SK-N-SH treated with all-trans-retinoic acid at 6 μM for 48 hours (cell line): ENCODE measurements at regions not wholly inside any gene's neighbourhood (a gene's known extent, or its start where the extent isn't known, plus 50 kb on each side); places are given as distances from the start of the nearest gene placed in this dataset.

Source experiments
- ATAC-seq: fragments of 200-7000 bp; cut with Tn5 transposase; 3 replicates; pipeline ENCODE4 v1.9.1; 2020; ENCODE audit warnings: mild to moderate bottlenecking, moderate library complexity
- ARNTL ChIP-seq: fragments of 450-650 bp; formaldehyde crosslinking; IDR thresholded peaks from 2 replicates; pipeline ENCODE4 v1.5.0; 2020; ENCODE audit warnings: low read depth, mild to moderate bottlenecking, moderate library complexity, borderline replicate concordance
- BACH2 ChIP-seq: fragments of 250-450 bp; sonication (Bioruptor Pico); IDR thresholded peaks from 2 replicates; pipeline ENCODE4 v1.9.0; 2021; ENCODE audit warnings: mild to moderate bottlenecking, borderline replicate concordance
- CSDC2 ChIP-seq: fragments of 250-450 bp; sonication (Bioruptor Pico); IDR thresholded peaks from 2 replicates; pipeline ENCODE4 v1.5.0; 2020; ENCODE audit warnings: mild to moderate bottlenecking, moderate library complexity
- ESRRG ChIP-seq: fragments of 250-450 bp; sonication (Bioruptor Pico); IDR thresholded peaks from 2 replicates; pipeline ENCODE4 v1.6.1; 2021; ENCODE audit warnings: mild to moderate bottlenecking
- GLIS3 ChIP-seq: fragments of 250-450 bp; sonication (Bioruptor Pico); IDR thresholded peaks from 2 replicates; pipeline ENCODE4 v1.5.0; 2020; ENCODE audit warnings: mild to moderate bottlenecking, moderate library complexity
- ISL1 ChIP-seq: fragments of 250-450 bp; sonication (Bioruptor Pico); IDR thresholded peaks from 2 replicates; pipeline ENCODE4 v2.1.2; 2022; ENCODE audit warnings: mild to moderate bottlenecking, moderate library complexity
- OSR1 ChIP-seq: fragments of 250-450 bp; sonication (Bioruptor Pico); IDR thresholded peaks from 2 replicates; pipeline ENCODE4 v1.8.0; 2022; ENCODE audit warnings: moderate library complexity, mild to moderate bottlenecking, inconsistent platforms
- PPARA ChIP-seq: fragments of 250-450 bp; sonication (Bioruptor Pico); IDR thresholded peaks from 2 replicates; pipeline ENCODE4 v1.5.0; 2020; ENCODE audit warnings: mild to moderate bottlenecking, borderline replicate concordance
- RARB ChIP-seq: fragments of 250-450 bp; sonication (Bioruptor Pico); IDR thresholded peaks from 2 replicates; pipeline ENCODE4 v1.8.0; 2021; ENCODE audit warnings: mild to moderate bottlenecking, moderate library complexity
- SNAI2 ChIP-seq: fragments of 250-450 bp; sonication (Bioruptor Pico); IDR thresholded peaks from 2 replicates; pipeline ENCODE4 v1.5.0; 2020; ENCODE audit warnings: mild to moderate bottlenecking, moderate library complexity
- TCF4 ChIP-seq: fragments of 250-450 bp; sonication (Bioruptor Pico); IDR thresholded peaks from 2 replicates; pipeline ENCODE4 v1.8.0; 2021; ENCODE audit warnings: mild to moderate bottlenecking, moderate library complexity, borderline replicate concordance
- TOX ChIP-seq: fragments of 250-450 bp; sonication (Bioruptor Pico); IDR thresholded peaks from 2 replicates; pipeline ENCODE4 v1.8.0; 2021; ENCODE audit warnings: mild to moderate bottlenecking, moderate library complexity, borderline replicate concordance
- ZC3H10 ChIP-seq: fragments of 250-450 bp; sonication (Bioruptor Pico); IDR thresholded peaks from 2 replicates; pipeline ENCODE4 v1.5.1; 2021; ENCODE audit warnings: mild to moderate bottlenecking, moderate library complexity
- ZFP3 ChIP-seq: fragments of 250-450 bp; sonication (Bioruptor Pico); IDR thresholded peaks from 2 replicates; pipeline ENCODE4 v1.5.0; 2020; ENCODE audit warnings: mild to moderate bottlenecking, moderate library complexity
- ZFP30 ChIP-seq: fragments of 450-650 bp; formaldehyde crosslinking; IDR thresholded peaks from 2 replicates; pipeline ENCODE4 v1.5.0; 2022; ENCODE audit warnings: mild to moderate bottlenecking, moderate library complexity
- ZNF565 ChIP-seq: fragments of 450-650 bp; formaldehyde crosslinking; conservative IDR thresholded peaks from 2 replicates; pipeline ENCODE4 v1.5.0; 2020; ENCODE audit warnings: low read depth, mild to moderate bottlenecking, moderate library complexity
- ZNF70 ChIP-seq: fragments of 450-650 bp; formaldehyde crosslinking; IDR thresholded peaks from 2 replicates; pipeline ENCODE4 v1.5.0; 2020; ENCODE audit warnings: mild to moderate bottlenecking, moderate library complexity
- ZNF8 ChIP-seq: fragments of 450-650 bp; formaldehyde crosslinking; IDR thresholded peaks from 2 replicates; pipeline ENCODE4 v1.5.0; 2020; ENCODE audit warnings: mild to moderate bottlenecking, moderate library complexity
- TF ChIP-seq, protein P1 (sequence below): fragments of 250-450 bp; sonication (Bioruptor Pico); IDR thresholded peaks from 2 replicates; pipeline ENCODE4 v1.5.1; 2020; ENCODE audit warnings: low read depth, mild to moderate bottlenecking, moderate library complexity
- TF ChIP-seq, protein P2 (sequence below): fragments of 250-450 bp; sonication (Bioruptor Pico); IDR thresholded peaks from 2 replicates; pipeline ENCODE4 v1.8.0; 2020; ENCODE audit warnings: mild to moderate bottlenecking, moderate library complexity, borderline replicate concordance
- TF ChIP-seq, protein P3 (sequence below): fragments of 250-450 bp; sonication (Bioruptor Pico); IDR thresholded peaks from 2 replicates; pipeline ENCODE4 v1.5.1; 2021; ENCODE audit warnings: mild to moderate bottlenecking, moderate library complexity
- TF ChIP-seq, protein P4 (sequence below): fragments of 250-450 bp; sonication (Bioruptor Pico); IDR thresholded peaks from 2 replicates; pipeline ENCODE4 v1.8.0; 2021; ENCODE audit warnings: low read depth, mild to moderate bottlenecking, moderate library complexity, borderline replicate concordance
- TF ChIP-seq, protein P5 (sequence below): fragments of 250-450 bp; sonication (Bioruptor Pico); IDR thresholded peaks from 2 replicates; pipeline ENCODE4 v1.5.0; 2020; ENCODE audit warnings: mild to moderate bottlenecking, moderate library complexity

DNA sequence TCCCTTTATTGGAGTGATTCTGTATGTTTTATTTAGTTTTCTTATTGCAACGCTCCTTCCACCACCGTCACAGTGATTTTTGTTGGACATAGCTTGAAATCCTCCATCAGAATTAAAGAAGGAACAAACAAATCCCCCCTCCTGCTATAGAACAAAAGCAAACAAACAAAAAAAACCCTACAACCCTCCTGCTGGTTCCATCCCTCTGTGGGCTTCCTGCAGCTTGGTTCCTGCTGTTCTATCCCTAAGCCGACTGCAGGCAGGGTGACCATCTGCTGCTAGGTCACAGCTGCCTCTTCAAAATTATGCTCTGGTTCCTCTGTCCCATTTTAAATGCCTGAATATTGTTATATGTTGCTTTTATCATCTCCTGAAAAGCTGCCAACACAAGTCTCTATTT lies 116.8 kb upstream of the AGA start:
- TF ChIP-seq ZC3H10 (CRISPR knock-in tag) (no peak), ESRRG (CRISPR knock-in tag) (no peak), TOX (no peak), CSDC2 (no peak), ISL1 (CRISPR knock-in tag) (no peak), ZFP30 (CRISPR knock-in tag) (no peak)
- TF ChIP-seq, protein P1, sequence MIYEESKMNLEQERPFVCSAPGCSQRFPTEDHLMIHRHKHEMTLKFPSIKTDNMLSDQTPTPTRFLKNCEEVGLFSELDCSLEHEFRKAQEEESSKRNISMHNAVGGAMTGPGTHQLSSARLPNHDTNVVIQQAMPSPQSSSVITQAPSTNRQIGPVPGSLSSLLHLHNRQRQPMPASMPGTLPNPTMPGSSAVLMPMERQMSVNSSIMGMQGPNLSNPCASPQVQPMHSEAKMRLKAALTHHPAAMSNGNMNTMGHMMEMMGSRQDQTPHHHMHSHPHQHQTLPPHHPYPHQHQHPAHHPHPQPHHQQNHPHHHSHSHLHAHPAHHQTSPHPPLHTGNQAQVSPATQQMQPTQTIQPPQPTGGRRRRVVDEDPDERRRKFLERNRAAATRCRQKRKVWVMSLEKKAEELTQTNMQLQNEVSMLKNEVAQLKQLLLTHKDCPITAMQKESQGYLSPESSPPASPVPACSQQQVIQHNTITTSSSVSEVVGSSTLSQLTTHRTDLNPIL (CRISPR knock-in tag), result no peak

DNA sequence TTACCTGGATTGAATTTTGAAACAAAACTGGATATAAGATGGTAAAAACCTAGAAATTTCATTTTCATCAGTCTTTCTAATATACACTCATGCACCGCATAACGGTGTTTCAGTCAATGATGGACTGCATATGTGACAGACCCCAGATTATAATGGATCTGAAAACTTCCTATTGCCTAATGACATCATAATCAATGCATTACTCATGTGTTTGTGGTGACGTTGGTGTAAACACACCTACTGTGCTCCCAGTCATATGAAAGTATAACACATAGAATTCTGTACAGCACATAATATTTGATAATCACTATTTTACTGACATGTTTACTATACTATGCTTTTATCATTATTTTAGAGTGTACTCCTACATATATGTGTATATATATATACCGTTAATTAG lies 119.9 kb upstream of the AGA start:
- TF ChIP-seq, protein P2, sequence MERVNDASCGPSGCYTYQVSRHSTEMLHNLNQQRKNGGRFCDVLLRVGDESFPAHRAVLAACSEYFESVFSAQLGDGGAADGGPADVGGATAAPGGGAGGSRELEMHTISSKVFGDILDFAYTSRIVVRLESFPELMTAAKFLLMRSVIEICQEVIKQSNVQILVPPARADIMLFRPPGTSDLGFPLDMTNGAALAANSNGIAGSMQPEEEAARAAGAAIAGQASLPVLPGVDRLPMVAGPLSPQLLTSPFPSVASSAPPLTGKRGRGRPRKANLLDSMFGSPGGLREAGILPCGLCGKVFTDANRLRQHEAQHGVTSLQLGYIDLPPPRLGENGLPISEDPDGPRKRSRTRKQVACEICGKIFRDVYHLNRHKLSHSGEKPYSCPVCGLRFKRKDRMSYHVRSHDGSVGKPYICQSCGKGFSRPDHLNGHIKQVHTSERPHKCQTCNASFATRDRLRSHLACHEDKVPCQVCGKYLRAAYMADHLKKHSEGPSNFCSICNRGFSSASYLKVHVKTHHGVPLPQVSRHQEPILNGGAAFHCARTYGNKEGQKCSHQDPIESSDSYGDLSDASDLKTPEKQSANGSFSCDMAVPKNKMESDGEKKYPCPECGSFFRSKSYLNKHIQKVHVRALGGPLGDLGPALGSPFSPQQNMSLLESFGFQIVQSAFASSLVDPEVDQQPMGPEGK (CRISPR knock-in tag), result no peak
- TF ChIP-seq ZNF565 (CRISPR knock-in tag) (no peak), ISL1 (CRISPR knock-in tag) (no peak), CSDC2 (no peak), PPARA (no peak), SNAI2 (CRISPR knock-in tag) (no peak), GLIS3 (CRISPR knock-in tag) (no peak), ZFP30 (CRISPR knock-in tag) (no peak), ARNTL (CRISPR knock-in tag) (no peak), OSR1 (CRISPR knock-in tag) (no peak), TOX (no peak), RARB (CRISPR knock-in tag) (no peak), ZNF70 (CRISPR knock-in tag) (no peak), BACH2 (CRISPR knock-in tag) (no peak), ZC3H10 (CRISPR knock-in tag) (no peak), ZNF8 (CRISPR knock-in tag) (no peak)
- TF ChIP-seq, protein P3, sequence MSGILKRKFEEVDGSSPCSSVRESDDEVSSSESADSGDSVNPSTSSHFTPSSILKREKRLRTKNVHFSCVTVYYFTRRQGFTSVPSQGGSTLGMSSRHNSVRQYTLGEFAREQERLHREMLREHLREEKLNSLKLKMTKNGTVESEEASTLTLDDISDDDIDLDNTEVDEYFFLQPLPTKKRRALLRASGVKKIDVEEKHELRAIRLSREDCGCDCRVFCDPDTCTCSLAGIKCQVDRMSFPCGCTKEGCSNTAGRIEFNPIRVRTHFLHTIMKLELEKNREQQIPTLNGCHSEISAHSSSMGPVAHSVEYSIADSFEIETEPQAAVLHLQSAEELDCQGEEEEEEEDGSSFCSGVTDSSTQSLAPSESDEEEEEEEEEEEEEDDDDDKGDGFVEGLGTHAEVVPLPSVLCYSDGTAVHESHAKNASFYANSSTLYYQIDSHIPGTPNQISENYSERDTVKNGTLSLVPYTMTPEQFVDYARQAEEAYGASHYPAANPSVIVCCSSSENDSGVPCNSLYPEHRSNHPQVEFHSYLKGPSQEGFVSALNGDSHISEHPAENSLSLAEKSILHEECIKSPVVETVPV (CRISPR knock-in tag), result no peak
- TF ChIP-seq, protein P4, sequence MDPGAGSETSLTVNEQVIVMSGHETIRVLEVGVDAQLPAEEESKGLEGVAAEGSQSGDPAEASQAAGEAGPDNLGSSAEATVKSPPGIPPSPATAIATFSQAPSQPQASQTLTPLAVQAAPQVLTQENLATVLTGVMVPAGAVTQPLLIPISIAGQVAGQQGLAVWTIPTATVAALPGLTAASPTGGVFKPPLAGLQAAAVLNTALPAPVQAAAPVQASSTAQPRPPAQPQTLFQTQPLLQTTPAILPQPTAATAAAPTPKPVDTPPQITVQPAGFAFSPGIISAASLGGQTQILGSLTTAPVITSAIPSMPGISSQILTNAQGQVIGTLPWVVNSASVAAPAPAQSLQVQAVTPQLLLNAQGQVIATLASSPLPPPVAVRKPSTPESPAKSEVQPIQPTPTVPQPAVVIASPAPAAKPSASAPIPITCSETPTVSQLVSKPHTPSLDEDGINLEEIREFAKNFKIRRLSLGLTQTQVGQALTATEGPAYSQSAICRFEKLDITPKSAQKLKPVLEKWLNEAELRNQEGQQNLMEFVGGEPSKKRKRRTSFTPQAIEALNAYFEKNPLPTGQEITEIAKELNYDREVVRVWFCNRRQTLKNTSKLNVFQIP (CRISPR knock-in tag), result no peak
- TF ChIP-seq, protein P1 (CRISPR knock-in tag), result no peak
- TF ChIP-seq, protein P5, sequence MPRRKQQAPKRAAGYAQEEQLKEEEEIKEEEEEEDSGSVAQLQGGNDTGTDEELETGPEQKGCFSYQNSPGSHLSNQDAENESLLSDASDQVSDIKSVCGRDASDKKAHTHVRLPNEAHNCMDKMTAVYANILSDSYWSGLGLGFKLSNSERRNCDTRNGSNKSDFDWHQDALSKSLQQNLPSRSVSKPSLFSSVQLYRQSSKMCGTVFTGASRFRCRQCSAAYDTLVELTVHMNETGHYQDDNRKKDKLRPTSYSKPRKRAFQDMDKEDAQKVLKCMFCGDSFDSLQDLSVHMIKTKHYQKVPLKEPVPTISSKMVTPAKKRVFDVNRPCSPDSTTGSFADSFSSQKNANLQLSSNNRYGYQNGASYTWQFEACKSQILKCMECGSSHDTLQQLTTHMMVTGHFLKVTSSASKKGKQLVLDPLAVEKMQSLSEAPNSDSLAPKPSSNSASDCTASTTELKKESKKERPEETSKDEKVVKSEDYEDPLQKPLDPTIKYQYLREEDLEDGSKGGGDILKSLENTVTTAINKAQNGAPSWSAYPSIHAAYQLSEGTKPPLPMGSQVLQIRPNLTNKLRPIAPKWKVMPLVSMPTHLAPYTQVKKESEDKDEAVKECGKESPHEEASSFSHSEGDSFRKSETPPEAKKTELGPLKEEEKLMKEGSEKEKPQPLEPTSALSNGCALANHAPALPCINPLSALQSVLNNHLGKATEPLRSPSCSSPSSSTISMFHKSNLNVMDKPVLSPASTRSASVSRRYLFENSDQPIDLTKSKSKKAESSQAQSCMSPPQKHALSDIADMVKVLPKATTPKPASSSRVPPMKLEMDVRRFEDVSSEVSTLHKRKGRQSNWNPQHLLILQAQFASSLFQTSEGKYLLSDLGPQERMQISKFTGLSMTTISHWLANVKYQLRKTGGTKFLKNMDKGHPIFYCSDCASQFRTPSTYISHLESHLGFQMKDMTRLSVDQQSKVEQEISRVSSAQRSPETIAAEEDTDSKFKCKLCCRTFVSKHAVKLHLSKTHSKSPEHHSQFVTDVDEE, result no peak
- TF ChIP-seq, all 23 proteins: peak for 0
- ATAC-seq, result no peak

More for the DNA sequence above, 116.8 kb upstream of the AGA start:
- ATAC-seq, result no peak

DNA sequence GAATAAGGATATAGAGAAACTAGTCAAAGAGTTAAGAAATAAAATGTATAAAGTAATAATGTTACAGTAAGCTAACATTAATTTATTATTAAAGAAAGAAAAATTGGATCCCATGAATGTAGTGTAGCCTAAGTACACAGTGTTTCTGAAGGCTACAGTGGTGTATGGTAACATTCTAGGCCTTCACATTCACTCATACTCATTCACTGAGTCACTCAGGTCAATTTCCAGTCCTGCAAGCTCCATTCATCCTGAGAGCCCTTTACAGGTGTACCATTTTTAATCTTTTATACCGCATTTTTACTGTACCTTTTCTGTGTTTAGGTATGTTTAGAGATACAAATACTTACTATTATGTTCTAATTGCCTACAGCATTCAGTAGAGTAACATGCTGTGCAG lies 120.6 kb upstream of the AGA start:
- no peak for ATAC-seq
- TF ChIP-seq, protein P3 (CRISPR knock-in tag), result no peak
- TF ChIP-seq OSR1 (CRISPR knock-in tag), result no peak
- no peak for TF ChIP-seq ZNF70 (CRISPR knock-in tag)
- TF ChIP-seq, protein P5, result no peak
- no peak for TF ChIP-seq TOX
- TF ChIP-seq ISL1 (CRISPR knock-in tag), result no peak
- TF ChIP-seq TCF4 (CRISPR knock-in tag), result no peak
- TF ChIP-seq ARNTL (CRISPR knock-in tag), result no peak
- no peak for TF ChIP-seq ZFP3 (CRISPR knock-in tag)
